NCI-H1436 (cell line): ENCODE measurements at regions not wholly inside any gene's neighbourhood (a gene's known extent, or its start where the extent isn't known, plus 50 kb on each side); places are given as distances from the start of the nearest gene placed in this dataset.
"Not testable (repeated sequence)": the region's sequence is repeated elsewhere in the genome, so short reads cannot be mapped to it uniquely, and the experiment has no call there.

Experiments used
- DNase-seq: peaks from one replicate; lab custom pipeline; 2025; lab: John Stamatoyannopoulos, UW

GRCh38 chr6:16947375-16948015 is 154.4 kb upstream of the STMND1 start:
- peak; percentile 83 for DNase-seq

- DNase-seq, result no peak
These were observed 157.3 kb upstream of the STMND1 start for GRCh38 chr6:16944596-16944995.

GRCh38 chr6:16939839-16940238 is 162.0 kb upstream of the STMND1 start:
- no peak for DNase-seq

- DNase-seq, result no peak
These were observed 162.5 kb upstream of the STMND1 start for GRCh38 chr6:16939351-16939750.

GRCh38 chr6:16936893-16937292 is 165.0 kb upstream of the STMND1 start:
- DNase-seq, result no peak

GRCh38 chr6:16933961-16934360 is 167.9 kb upstream of the STMND1 start:
- DNase-seq, result no peak

GRCh38 chr6:16933532-16933931 is 168.3 kb upstream of the STMND1 start:
- no peak for DNase-seq

GRCh38 chr6:16932920-16933319 is 168.9 kb upstream of the STMND1 start:
- DNase-seq, result no peak

- not testable (repeated sequence) for DNase-seq
These were observed 169.8 kb upstream of the ATXN1 start for GRCh38 chr6:16931079-16931478.

GRCh38 chr6:16930432-16930831 is 169.2 kb upstream of the ATXN1 start:
- no peak for DNase-seq

- no peak for DNase-seq
These were observed 168.5 kb upstream of the ATXN1 start for GRCh38 chr6:16929809-16930208.

- no peak for DNase-seq
These were observed 167.1 kb upstream of the ATXN1 start for GRCh38 chr6:16928387-16928786.

- no peak for DNase-seq
These were observed 165.9 kb upstream of the ATXN1 start for GRCh38 chr6:16927205-16927604.

- no peak for DNase-seq
These were observed 164.2 kb upstream of the ATXN1 start for GRCh38 chr6:16925461-16925860.

GRCh38 chr6:16922282-16922681 is 161.0 kb upstream of the ATXN1 start:
- no peak for DNase-seq

- DNase-seq, result no peak
These were observed 160.3 kb upstream of the ATXN1 start for GRCh38 chr6:16921399-16922110.

- DNase-seq, result no peak
These were observed 157.3 kb upstream of the ATXN1 start for GRCh38 chr6:16918586-16918985.

- DNase-seq, result no peak
These were observed 152.9 kb upstream of the ATXN1 start for GRCh38 chr6:16914184-16914583.

- DNase-seq, result no peak
These were observed 151.5 kb upstream of the ATXN1 start for GRCh38 chr6:16912756-16913155.

GRCh38 chr6:16911088-16911487 is 149.8 kb upstream of the ATXN1 start:
- no peak for DNase-seq

- no peak for DNase-seq
These were observed 148.5 kb upstream of the ATXN1 start for GRCh38 chr6:16909658-16910360.

- DNase-seq, result no peak
These were observed 146.7 kb upstream of the ATXN1 start for GRCh38 chr6:16907991-16908390.

GRCh38 chr6:16904957-16905356 is 143.7 kb upstream of the ATXN1 start:
- DNase-seq, result no peak
